Muscle of leg (tissue), 3 donors: ENCODE measurements at regions not wholly inside any gene's neighbourhood (a gene's known extent, or its start where the extent isn't known, plus 50 kb on each side); places are given as distances from the start of the nearest gene placed in this dataset.

Experiments used
- DNase-seq: peaks from one replicate; pipeline ENCODE4 v3.0.0; 2013
- H3K27ac ChIP-seq: one replicate; pipeline ENCODE4 v1.5.1; 2013; ENCODE audit warnings: mild to moderate bottlenecking, low read length, control low read depth
- H3K27me3 ChIP-seq: one replicate; pipeline ENCODE4 v1.6.1; 2013; ENCODE audit warnings: low read length; ENCODE audit not compliant: control insufficient read depth, insufficient read depth
- H3K36me3 ChIP-seq: one replicate; pipeline ENCODE4 v1.6.1; 2013; ENCODE audit warnings: low read length; ENCODE audit not compliant: control insufficient read depth, insufficient read depth
- H3K4me1 ChIP-seq: one replicate; pipeline ENCODE4 v1.6.1; 2013; ENCODE audit warnings: low read length; ENCODE audit not compliant: control insufficient read depth, insufficient read depth
- H3K4me3 ChIP-seq: one replicate; pipeline ENCODE4 v1.5.1; 2013; ENCODE audit warnings: low read length, control low read depth
- H3K9me3 ChIP-seq: replicated peaks from 2 replicates; pipeline ENCODE4 v1.6.1; 2013; ENCODE audit warnings: low read depth, low read length; ENCODE audit not compliant: control insufficient read depth
- WGBS: methylation state at CpG from one replicate; pipeline ENCODE4 v1.1.5; 2013; ENCODE audit warnings: missing lambda C conversion rate; ENCODE audit not compliant: insufficient coverage; 5-methylcytosine and 5-hydroxymethylcytosine counted together

GRCh38 chr13:87736849-87737385 is 65.7 kb downstream of the SLITRK5 start:
- Histone ChIP-seq H3K9me3 (no peaks in the 10 kb centered on the region), H3K27me3 (no peaks in the 10 kb centered on the region), H3K4me3 (no peak overlapping the region), H3K36me3 (no peaks in the 10 kb centered on the region), H3K27ac (no peak overlapping the region), H3K4me1 (no peaks in the 10 kb centered on the region)
- peak; percentile 2 for DNase-seq
- no CpG with 5 or more reads among the region's 1 CpG for WGBS

- DNase-seq, result no peak
- WGBS, result 71% methylated on average over 1 of the region's 1 CpG
- Histone ChIP-seq H3K9me3 (no peaks in the 10 kb centered on the region), H3K27ac (no peak overlapping the region), H3K4me3 (no peak overlapping the region), H3K4me1 (no peaks in the 10 kb centered on the region), H3K27me3 (no peaks in the 10 kb centered on the region), H3K36me3 (no peaks in the 10 kb centered on the region)
Measured at GRCh38 chr13:87754097-87754496, 82.9 kb downstream of the SLITRK5 start.

- WGBS, result 60% methylated on average over 2 of the region's 4 CpGs
- H3K27ac ChIP-seq, result no peak overlapping the region
- no peak for DNase-seq
- no peaks in the 10 kb centered on the region for H3K27me3 ChIP-seq
- no peaks in the 10 kb centered on the region for H3K36me3 ChIP-seq
- H3K4me1 ChIP-seq, result no peaks in the 10 kb centered on the region
- H3K9me3 ChIP-seq, result no peaks in the 10 kb centered on the region
- H3K4me3 ChIP-seq, result no peak overlapping the region
Measured at GRCh38 chr13:87769445-87769844, 98.3 kb downstream of the SLITRK5 start.

- DNase-seq, result no peak
- Histone ChIP-seq H3K9me3 (no peaks in the 10 kb centered on the region), H3K36me3 (no peaks in the 10 kb centered on the region), H3K4me3 (no peak overlapping the region), H3K27me3 (no peaks in the 10 kb centered on the region), H3K4me1 (no peaks in the 10 kb centered on the region), H3K27ac (no peak overlapping the region)
- no CpG with 5 or more reads among the region's 3 CpGs for WGBS
Measured at GRCh38 chr13:87777387-87777786, 106.2 kb downstream of the SLITRK5 start.

GRCh38 chr13:87778128-87778527 is 107.0 kb downstream of the SLITRK5 start:
- WGBS, result 88% methylated on average over 3 of the region's 3 CpGs
- H3K4me1 ChIP-seq, result no peaks in the 10 kb centered on the region
- no peaks in the 10 kb centered on the region for H3K9me3 ChIP-seq
- H3K27ac ChIP-seq, result no peak overlapping the region
- H3K36me3 ChIP-seq, result no peaks in the 10 kb centered on the region
- H3K27me3 ChIP-seq, result no peaks in the 10 kb centered on the region
- no peak for DNase-seq
- H3K4me3 ChIP-seq, result no peak overlapping the region

GRCh38 chr13:87779426-87779825 is 108.3 kb downstream of the SLITRK5 start:
- Histone ChIP-seq H3K4me3 (no peak overlapping the region), H3K36me3 (no peaks in the 10 kb centered on the region), H3K27ac (no peak overlapping the region), H3K4me1 (no peaks in the 10 kb centered on the region), H3K9me3 (no peaks in the 10 kb centered on the region), H3K27me3 (no peaks in the 10 kb centered on the region)
- WGBS, result no CpG with 5 or more reads among the region's 1 CpG
- peak; percentile 34 for DNase-seq

GRCh38 chr13:87783366-87783765 is 112.2 kb downstream of the SLITRK5 start:
- Histone ChIP-seq H3K27ac (no peak overlapping the region), H3K4me1 (no peaks in the 10 kb centered on the region), H3K27me3 (no peaks in the 10 kb centered on the region), H3K9me3 (no peaks in the 10 kb centered on the region), H3K36me3 (no peaks in the 10 kb centered on the region), H3K4me3 (no peak overlapping the region)
- WGBS, result 70% methylated on average over 2 of the region's 5 CpGs
- DNase-seq, result no peak

- no peak for DNase-seq
- no CpG with 5 or more reads among the region's 4 CpGs for WGBS
- H3K4me3 ChIP-seq, result no peak overlapping the region
Measured at GRCh38 chr13:87788363-87788762, 117.2 kb downstream of the SLITRK5 start.

GRCh38 chr13:87792878-87793277 is 121.7 kb downstream of the SLITRK5 start:
- H3K4me1 ChIP-seq, result no peaks in the 10 kb centered on the region
- H3K9me3 ChIP-seq, result no peaks in the 10 kb centered on the region
- H3K4me3 ChIP-seq, result no peak overlapping the region
- 64% methylated on average over 5 of the region's 6 CpGs for WGBS
- H3K27me3 ChIP-seq, result no peaks in the 10 kb centered on the region
- no peak for DNase-seq
- no peak overlapping the region for H3K27ac ChIP-seq
- H3K36me3 ChIP-seq, result no peaks in the 10 kb centered on the region

More at GRCh38 chr13:87788363-87788762, 117.2 kb downstream of the SLITRK5 start:
- no peak overlapping the region for H3K27ac ChIP-seq
- H3K27me3 ChIP-seq, result no peaks in the 10 kb centered on the region
- H3K36me3 ChIP-seq, result no peaks in the 10 kb centered on the region
- no peaks in the 10 kb centered on the region for H3K4me1 ChIP-seq
- H3K9me3 ChIP-seq, result no peaks in the 10 kb centered on the region

- no peak for DNase-seq
- WGBS, result no CpG with 5 or more reads among the region's 2 CpGs
- no peaks in the 10 kb centered on the region for H3K9me3 ChIP-seq
- no peak overlapping the region for H3K4me3 ChIP-seq
- no peaks in the 10 kb centered on the region for H3K36me3 ChIP-seq
- no peak overlapping the region for H3K27ac ChIP-seq
- H3K4me1 ChIP-seq, result no peaks in the 10 kb centered on the region
- no peaks in the 10 kb centered on the region for H3K27me3 ChIP-seq
Measured at GRCh38 chr13:87798536-87798935, 127.4 kb downstream of the SLITRK5 start.

GRCh38 chr13:87810391-87810801 is 139.2 kb downstream of the SLITRK5 start:
- H3K9me3 ChIP-seq, result no peaks in the 10 kb centered on the region
- H3K4me3 ChIP-seq, result no peak overlapping the region
- 42% methylated on average over 4 of the region's 13 CpGs for WGBS

More at GRCh38 chr13:87810391-87810801, 139.2 kb downstream of the SLITRK5 start:
- no peak for DNase-seq
- Histone ChIP-seq H3K4me1 (no peaks in the 10 kb centered on the region), H3K36me3 (no peaks in the 10 kb centered on the region), H3K27me3 (no peaks in the 10 kb centered on the region), H3K27ac (no peak overlapping the region)
